ENCODE measurements at regions not wholly inside any gene's neighbourhood (a gene's known extent, or its start where the extent isn't known, plus 50 kb on each side); places are given as distances from the start of the nearest gene placed in this dataset.

- TF ChIP-seq, protein P1, sequence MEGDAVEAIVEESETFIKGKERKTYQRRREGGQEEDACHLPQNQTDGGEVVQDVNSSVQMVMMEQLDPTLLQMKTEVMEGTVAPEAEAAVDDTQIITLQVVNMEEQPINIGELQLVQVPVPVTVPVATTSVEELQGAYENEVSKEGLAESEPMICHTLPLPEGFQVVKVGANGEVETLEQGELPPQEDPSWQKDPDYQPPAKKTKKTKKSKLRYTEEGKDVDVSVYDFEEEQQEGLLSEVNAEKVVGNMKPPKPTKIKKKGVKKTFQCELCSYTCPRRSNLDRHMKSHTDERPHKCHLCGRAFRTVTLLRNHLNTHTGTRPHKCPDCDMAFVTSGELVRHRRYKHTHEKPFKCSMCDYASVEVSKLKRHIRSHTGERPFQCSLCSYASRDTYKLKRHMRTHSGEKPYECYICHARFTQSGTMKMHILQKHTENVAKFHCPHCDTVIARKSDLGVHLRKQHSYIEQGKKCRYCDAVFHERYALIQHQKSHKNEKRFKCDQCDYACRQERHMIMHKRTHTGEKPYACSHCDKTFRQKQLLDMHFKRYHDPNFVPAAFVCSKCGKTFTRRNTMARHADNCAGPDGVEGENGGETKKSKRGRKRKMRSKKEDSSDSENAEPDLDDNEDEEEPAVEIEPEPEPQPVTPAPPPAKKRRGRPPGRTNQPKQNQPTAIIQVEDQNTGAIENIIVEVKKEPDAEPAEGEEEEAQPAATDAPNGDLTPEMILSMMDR (conservative IDR thresholded peaks at IDR 0.05), result no peak
- no peak for TF ChIP-seq ZFX (IDR thresholded peaks at IDR 0.05)
These were observed 139.8 kb upstream of the STX18 start for GRCh38 chr4:4681653-4682052.
